Aorta (tissue), 5 donors: ENCODE measurements at regions not wholly inside any gene's neighbourhood (a gene's known extent, or its start where the extent isn't known, plus 50 kb on each side); places are given as distances from the start of the nearest gene placed in this dataset.

Experiments used
- ATAC-seq: fragments of 200-7000 bp; cut with Tn5 transposase; one replicate; pipeline ENCODE4 v1.9.1; 2022; ENCODE audit warnings: moderate library complexity; ENCODE audit not compliant: low FRiP score
- DNase-seq, 2 donors: peaks; one replicate each; pipeline ENCODE4 v3.0.0-alpha.2; 2020
- H3K27ac ChIP-seq, 2 donors: one replicate each; pipeline ENCODE4 v1.5.1; 2013; ENCODE audit warnings: low read length in 2 of 2, mild to moderate bottlenecking in 2 of 2, moderate library complexity in 2 of 2, control low read depth in 1 of 2, inconsistent platforms in 1 of 2, low read depth in 1 of 2
- H3K27me3 ChIP-seq, 2 donors: one replicate each; pipeline ENCODE4 v1.6.1; 2013; ENCODE audit warnings: control low read depth in 1 of 2, low read length in 1 of 2, mild to moderate bottlenecking in 1 of 2, moderate library complexity in 1 of 2; ENCODE audit not compliant: insufficient read depth in 2 of 2, control insufficient read depth in 1 of 2
- H3K36me3 ChIP-seq, 2 donors: one replicate each; pipeline ENCODE4 v1.6.1; 2013; ENCODE audit warnings: control low read depth in 1 of 2, low read length in 1 of 2, mild to moderate bottlenecking in 1 of 2; ENCODE audit not compliant: insufficient read depth in 2 of 2, control insufficient read depth in 1 of 2
- H3K4me1 ChIP-seq, 2 donors: one replicate each; pipeline ENCODE4 v1.6.1; 2013; ENCODE audit warnings: low read length in 2 of 2, control low read depth in 1 of 2, mild to moderate bottlenecking in 1 of 2, moderate library complexity in 1 of 2; ENCODE audit not compliant: insufficient read depth in 2 of 2, control insufficient read depth in 1 of 2
- H3K4me3 ChIP-seq, 2 donors: one replicate each; pipeline ENCODE4 v1.5.1; 2013; ENCODE audit warnings: low read length in 2 of 2, control low read depth in 1 of 2, mild to moderate bottlenecking in 1 of 2
- H3K9me3 ChIP-seq: one replicate; pipeline ENCODE4 v1.6.1; 2013; ENCODE audit warnings: mild to moderate bottlenecking, low read length; ENCODE audit not compliant: control insufficient read depth
- WGBS, 2 donors: extraction: QIAGEN DNeasy Blood & Tissue Kit; methylation state at CpG; one replicate each; pipeline ENCODE4 v1.1.7; 2013; 5-methylcytosine and 5-hydroxymethylcytosine counted together
- intact Hi-C, 2 donors: fragments of 100-400 bp; cut with DNase I; formaldehyde crosslinking; loops; one replicate each; pipeline versions ENCODE4 v1.14.2 to v1.15.0; 2022
- donor health status: healthy with polysubstance abuse.
- donor health status: Bipolar disorder and iron deficiency.
- donor health status: DM: no; HTN: no; CAD: no.
- donor health status: DM: no; HTN: no; CAD: no.
- donor health status: DM: yes; HTN: yes; CAD: no.

- intact Hi-C loops, result loop anchor here in 1 of 2 donors (10.0 kb wide), 1 partner anchor 273 kb away; no protein-coding TSS in a partner anchor
- Histone ChIP-seq H3K27ac (no peak overlapping the region), H3K4me3 (no peak overlapping the region), H3K4me1 (no peaks in the 10 kb centered on the region), H3K27me3 (no peaks in the 10 kb centered on the region), H3K9me3 (no peaks in the 10 kb centered on the region), H3K36me3 (no peaks in the 10 kb centered on the region)
- 90 to 94% methylated on average over 6 of the region's 6 CpGs for WGBS, 2 donors
- no peak for ATAC-seq
- no peak for DNase-seq
Observed at GRCh38 chr19:32291876-32292275, 53.5 kb upstream of the ZNF507 start.

GRCh38 chr19:32294871-32295438, 50.5 kb upstream of the ZNF507 start:
- H3K27me3 ChIP-seq, result no peaks in the 10 kb centered on the region
- no peak for ATAC-seq
- no peak overlapping the region for H3K4me3 ChIP-seq
- WGBS, 2 donors, result 81 to 87% methylated on average over 6 of the region's 6 CpGs
- intact Hi-C loops, result loop anchor here in 1 of 2 donors (10.0 kb wide), 1 partner anchor 270 kb away; no protein-coding TSS in a partner anchor
- H3K4me1 ChIP-seq, result no peaks in the 10 kb centered on the region
- no peak for DNase-seq
- H3K27ac ChIP-seq, result no peak overlapping the region
- H3K36me3 ChIP-seq, result no peaks in the 10 kb centered on the region
- H3K9me3 ChIP-seq, result no peaks in the 10 kb centered on the region
